Left ventricle myocardium inferior (tissue), 1 donor: ENCODE measurements at regions not wholly inside any gene's neighbourhood (a gene's known extent, or its start where the extent isn't known, plus 50 kb on each side); places are given as distances from the start of the nearest gene placed in this dataset.

Experiments
- DNase-seq: peaks from one replicate; pipeline ENCODE4 v3.0.0-alpha.2; 2020
- H3K27ac ChIP-seq: fragments of 200-600 bp; replicated peaks from 2 replicates; pipeline ENCODE4 v1.8.0; 2021
- H3K27me3 ChIP-seq: fragments of 200-600 bp; 2 replicates; pipeline ENCODE4 v1.8.0; 2021; ENCODE audit warnings: low read depth
- H3K36me3 ChIP-seq: fragments of 200-600 bp; 2 replicates; pipeline ENCODE4 v1.8.0; 2021
- H3K4me1 ChIP-seq: fragments of 200-600 bp; 2 replicates; pipeline ENCODE4 v1.8.0; 2021
- H3K4me3 ChIP-seq: fragments of 200-600 bp; 2 replicates; pipeline ENCODE4 v1.8.0; 2021; ENCODE audit warnings: mild to moderate bottlenecking, moderate library complexity
- H3K9me3 ChIP-seq: fragments of 200-600 bp; replicated peaks from 2 replicates; pipeline ENCODE4 v1.8.0; 2021
- intact Hi-C: fragments of 100-400 bp; cut with micrococcal nuclease; formaldehyde crosslinking; loops from one replicate; pipeline ENCODE4 v1.11.0; 2022
- TF ChIP-seq, protein P1 (sequence below): fragments of 200-600 bp; IDR thresholded peaks from 2 replicates; pipeline ENCODE4 v1.8.0; 2021; ENCODE audit warnings: antibody characterized with exemption, mild to moderate bottlenecking, borderline replicate concordance
- donor health status: DM: no; HTN: yes; CAD: no; lungs with severe emphysema.

DNA sequence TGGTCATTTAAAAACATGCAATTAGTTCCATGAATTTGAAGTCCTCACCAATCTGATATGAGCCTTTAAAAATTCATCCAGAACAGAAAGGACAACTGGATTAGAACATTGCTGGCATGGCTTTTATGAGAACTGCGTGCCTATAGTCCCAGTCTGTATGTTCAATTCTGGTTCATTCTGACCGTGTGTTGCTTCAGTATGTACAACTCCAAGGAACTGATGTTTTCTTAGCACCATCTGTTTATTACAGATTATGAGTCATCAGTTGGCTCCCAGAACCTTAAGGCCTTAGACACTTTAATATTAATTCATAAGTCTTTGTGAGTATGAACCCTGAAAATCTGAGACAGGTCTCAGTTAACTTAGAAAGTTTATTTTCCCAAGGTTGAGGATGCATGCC, 115.0 kb downstream of the CEP44 start:
- no peaks in the 10 kb centered on the region for H3K9me3 ChIP-seq
- TF ChIP-seq, protein P1, sequence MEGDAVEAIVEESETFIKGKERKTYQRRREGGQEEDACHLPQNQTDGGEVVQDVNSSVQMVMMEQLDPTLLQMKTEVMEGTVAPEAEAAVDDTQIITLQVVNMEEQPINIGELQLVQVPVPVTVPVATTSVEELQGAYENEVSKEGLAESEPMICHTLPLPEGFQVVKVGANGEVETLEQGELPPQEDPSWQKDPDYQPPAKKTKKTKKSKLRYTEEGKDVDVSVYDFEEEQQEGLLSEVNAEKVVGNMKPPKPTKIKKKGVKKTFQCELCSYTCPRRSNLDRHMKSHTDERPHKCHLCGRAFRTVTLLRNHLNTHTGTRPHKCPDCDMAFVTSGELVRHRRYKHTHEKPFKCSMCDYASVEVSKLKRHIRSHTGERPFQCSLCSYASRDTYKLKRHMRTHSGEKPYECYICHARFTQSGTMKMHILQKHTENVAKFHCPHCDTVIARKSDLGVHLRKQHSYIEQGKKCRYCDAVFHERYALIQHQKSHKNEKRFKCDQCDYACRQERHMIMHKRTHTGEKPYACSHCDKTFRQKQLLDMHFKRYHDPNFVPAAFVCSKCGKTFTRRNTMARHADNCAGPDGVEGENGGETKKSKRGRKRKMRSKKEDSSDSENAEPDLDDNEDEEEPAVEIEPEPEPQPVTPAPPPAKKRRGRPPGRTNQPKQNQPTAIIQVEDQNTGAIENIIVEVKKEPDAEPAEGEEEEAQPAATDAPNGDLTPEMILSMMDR: no peak
- intact Hi-C loops: no loop called here
- H3K36me3 ChIP-seq: no peaks in the 10 kb centered on the region
- DNase-seq: no peak
- no peaks in the 10 kb centered on the region for H3K4me1 ChIP-seq
- peaks cover 23% of the 10 kb centered on the region for H3K27me3 ChIP-seq
- H3K4me3 ChIP-seq: no peak overlapping the region
- H3K27ac ChIP-seq: no peak overlapping the region

DNA sequence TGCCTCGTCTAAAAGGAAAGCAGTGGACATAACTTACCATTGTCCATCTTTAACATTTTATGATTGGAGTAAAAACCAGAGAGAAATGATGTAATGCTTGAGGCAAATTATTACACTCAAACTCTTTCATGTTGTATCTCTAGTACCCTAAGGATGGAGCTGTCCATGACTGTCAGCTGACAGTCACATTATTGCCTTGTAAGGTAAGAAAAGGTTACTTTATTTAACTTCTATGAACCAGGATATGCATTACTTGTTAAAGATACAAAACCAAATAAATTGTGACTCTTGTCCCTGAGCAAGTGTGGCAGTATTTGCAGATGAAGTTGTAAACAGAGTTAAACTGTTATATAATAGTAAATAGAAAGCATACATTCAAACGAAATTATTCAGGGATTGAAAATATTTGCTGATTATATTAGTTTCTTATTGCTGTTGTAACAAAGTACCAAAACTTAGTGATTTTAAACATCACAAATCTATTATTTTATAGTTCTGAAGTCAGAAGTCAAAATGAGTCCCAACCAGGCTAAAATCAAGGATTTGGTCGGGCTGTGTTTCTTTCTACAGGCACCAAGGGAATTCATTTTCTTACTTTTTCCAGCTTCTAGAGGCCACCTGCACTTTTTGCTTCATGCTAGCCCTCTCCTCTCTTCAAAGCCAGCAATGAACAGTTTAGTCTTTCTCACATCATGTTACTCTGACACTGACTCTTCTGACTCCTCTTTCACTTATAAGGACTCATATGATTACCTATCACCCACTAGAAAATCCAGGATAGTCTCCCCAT, 113.8 kb downstream of the CEP44 start:
- Histone ChIP-seq H3K4me1 (no peaks in the 10 kb centered on the region), H3K27ac (no peak overlapping the region), H3K36me3 (no peaks in the 10 kb centered on the region), H3K9me3 (no peaks in the 10 kb centered on the region), H3K27me3 (peaks cover 15% of the 10 kb centered on the region), H3K4me3 (no peak overlapping the region)
- no peak for DNase-seq
- intact Hi-C loops: no loop called here
- TF ChIP-seq, protein P1: no peak

DNA sequence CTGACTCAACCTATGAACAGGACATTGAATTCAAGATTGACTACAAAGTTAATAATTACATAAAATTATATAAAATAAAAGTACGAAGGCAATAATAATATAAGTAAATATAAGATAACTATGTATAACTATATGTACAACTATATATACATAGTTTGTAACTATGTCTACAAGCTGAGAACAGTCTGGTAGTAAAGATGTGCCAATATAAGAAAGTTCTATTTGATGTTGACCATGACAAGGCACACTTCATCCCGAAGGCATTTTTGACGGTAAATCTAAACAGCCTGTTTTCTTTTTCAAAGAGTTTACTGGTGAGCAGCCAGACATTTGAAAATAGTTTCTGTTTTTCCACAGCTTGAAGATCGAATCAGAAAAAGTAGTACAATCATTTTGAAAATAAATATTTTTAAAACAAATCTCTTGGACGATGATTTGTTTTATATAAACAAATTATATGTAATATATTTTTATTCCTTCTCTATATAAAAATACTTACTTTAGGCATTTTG, 112.9 kb downstream of the CEP44 start:
- H3K4me1 ChIP-seq: no peaks in the 10 kb centered on the region
- H3K36me3 ChIP-seq: no peaks in the 10 kb centered on the region
- no peaks in the 10 kb centered on the region for H3K9me3 ChIP-seq
- intact Hi-C loops: no loop called here
- TF ChIP-seq, protein P1: no peak
- H3K27ac ChIP-seq: no peak overlapping the region
- H3K4me3 ChIP-seq: no peak overlapping the region
- H3K27me3 ChIP-seq: peaks cover 6% of the 10 kb centered on the region
- DNase-seq: no peak

DNA sequence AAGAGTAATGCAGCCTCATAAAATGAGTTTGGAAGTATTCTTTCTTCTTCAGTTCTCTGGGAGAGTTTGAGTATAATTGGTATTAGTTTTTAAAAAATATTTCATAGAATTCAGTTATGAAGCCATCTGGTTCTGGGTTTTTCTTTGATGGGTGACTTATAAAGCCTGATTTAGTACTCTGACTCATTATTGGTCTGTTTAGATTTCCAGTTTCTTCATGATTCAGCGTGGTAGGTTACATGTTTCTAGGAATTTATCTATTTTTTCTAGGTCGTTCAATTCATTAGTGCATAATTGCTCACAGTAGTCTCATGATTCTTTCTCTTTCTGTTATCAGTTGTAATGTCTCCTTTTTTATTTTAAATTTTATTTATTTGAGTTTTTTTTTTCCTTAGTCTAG, 111.2 kb downstream of the CEP44 start:
- Histone ChIP-seq H3K27ac (no peak overlapping the region), H3K36me3 (no peaks in the 10 kb centered on the region), H3K27me3 (no peaks in the 10 kb centered on the region), H3K4me1 (no peaks in the 10 kb centered on the region), H3K4me3 (no peak overlapping the region), H3K9me3 (no peaks in the 10 kb centered on the region)
- TF ChIP-seq, protein P1: no peak
- no peak for DNase-seq
- intact Hi-C loops: no loop called here

DNA sequence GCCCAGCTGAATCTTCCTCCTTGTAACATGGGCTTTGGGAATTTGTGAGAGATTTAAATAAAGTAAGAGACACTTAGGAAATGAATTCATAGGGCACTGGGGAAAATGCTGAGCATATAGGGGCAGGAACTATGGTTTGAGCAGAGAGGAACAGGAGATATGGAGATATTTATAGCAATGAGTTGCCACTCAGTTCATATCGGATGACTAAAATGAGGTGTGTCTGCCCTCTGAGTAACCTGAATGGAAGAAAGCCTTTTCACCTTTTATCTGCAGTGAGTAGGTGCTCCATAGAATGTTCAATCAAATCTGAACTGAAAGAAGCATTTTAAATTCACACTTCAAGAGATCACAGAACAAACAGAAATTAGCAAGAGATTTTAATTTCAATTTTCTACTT, 105.7 kb downstream of the CEP44 start:
- intact Hi-C loops: no loop called here
- Histone ChIP-seq H3K27ac (no peak overlapping the region), H3K4me3 (no peak overlapping the region), H3K4me1 (peaks cover 8% of the 10 kb centered on the region), H3K27me3 (no peaks in the 10 kb centered on the region), H3K36me3 (no peaks in the 10 kb centered on the region), H3K9me3 (no peaks in the 10 kb centered on the region)
- TF ChIP-seq, protein P1: no peak
- no peak for DNase-seq
